ENCODE measurements at regions not wholly inside any gene's neighbourhood (a gene's known extent, or its start where the extent isn't known, plus 50 kb on each side); places are given as distances from the start of the nearest gene placed in this dataset.

- H2AFZ ChIP-seq (ENCODE audit: low read length) = no peak overlapping the region
- no TSS peak for BruUV-seq (replicated peaks)
- TF ChIP-seq ZNF552 (CRISPR knock-in tag; IDR thresholded peaks at IDR 0.05; ENCODE audit: borderline replicate concordance) (no peak), SYNCRIP (IDR thresholded peaks at IDR 0.05; ENCODE audit: insufficient read depth, low read depth, low read length) (no peak), TRAFD1 (CRISPR knock-in tag; IDR thresholded peaks at IDR 0.05; ENCODE audit: borderline replicate concordance) (no peak), CHCHD3 (CRISPR knock-in tag; IDR thresholded peaks at IDR 0.05) (no peak), TGIF2 (CRISPR knock-in tag; IDR thresholded peaks at IDR 0.05) (no peak), MTF2 (CRISPR knock-in tag; IDR thresholded peaks at IDR 0.05; ENCODE audit: borderline replicate concordance) (no peak)
- H3K9me3 ChIP-seq (ENCODE audit: low read length) = peaks cover 5% of the 10 kb centered on the region
- no peaks in the 10 kb centered on the region for H4K20me1 ChIP-seq (ENCODE audit: insufficient read depth, low read length)
- ATAC-seq (no peak), DNase-seq (ENCODE audit: low spot score) (no peak), FAIRE-seq (no peak)
- no peaks in the 10 kb centered on the region for H3K27me3 ChIP-seq (ENCODE audit: control insufficient read depth in 1 of 2, insufficient read depth in 2 of 2, low read length in 2 of 2)
- H3K27ac ChIP-seq (ENCODE audit: extremely low read length, insufficient read depth, low read length) = no peak overlapping the region
- H3K9ac ChIP-seq (ENCODE audit: insufficient read depth, low read depth, low read length) = no peak overlapping the region
- no peak overlapping the region for H3K4me3 ChIP-seq (replicated peaks in 1 of 3; ENCODE audit: insufficient read depth in 1 of 3, low read depth in 2 of 3, low read length in 3 of 3)
- no peak overlapping the region for H3K4me2 ChIP-seq (ENCODE audit: low read depth, low read length)
- no peaks in the 10 kb centered on the region for H3K79me2 ChIP-seq (ENCODE audit: insufficient read depth, low read length)
- POLR2A ChIA-PET = no interaction called here
- CTCF ChIA-PET (ENCODE audit: low intra/inter-chr PET ratio, low total read pairs) = no interaction called here
- intact Hi-C loops (cut with micrococcal nuclease; ENCODE audit: unreplicated experiment) (no loop called here), in situ Hi-C loops (cut with HindIII; ENCODE audit: extremely low pct_ligation_motif_present, low pct_unique_long_range_greater_than_20kb) (no loop called here)
- no peaks in the 10 kb centered on the region for H3K36me3 ChIP-seq (replicated peaks in 1 of 2; ENCODE audit: control insufficient read depth in 1 of 2, insufficient read depth in 2 of 2, low read length in 2 of 2)
- no peaks in the 10 kb centered on the region for H3K4me1 ChIP-seq (ENCODE audit: insufficient read depth, low read length)
- WGBS (ENCODE audit: low lambda C conversion rate) = 46% methylated on average over 12 of the region's 14 CpGs
Measured at GRCh38 chr5:124438026-124438902, 308.2 kb downstream of the ZNF608 start.

DNA sequence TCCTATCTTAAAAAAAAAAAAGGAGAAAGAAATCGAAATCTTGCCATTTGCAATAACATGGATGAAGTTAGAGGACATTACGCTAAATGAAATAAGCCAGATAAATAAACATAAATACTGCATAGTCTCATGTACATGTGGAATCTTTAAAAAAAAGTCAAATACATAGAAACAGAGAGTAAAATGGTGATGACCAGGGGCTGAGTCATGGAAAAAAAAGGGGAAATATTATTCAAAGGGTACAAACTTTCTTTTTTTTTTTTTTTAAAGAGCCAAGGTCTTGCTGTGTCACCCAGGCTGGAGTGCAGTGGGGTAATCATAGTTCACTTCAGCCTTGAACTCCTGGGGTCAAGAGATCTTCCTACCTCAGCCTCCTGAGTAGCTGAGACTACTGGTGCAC lies 310.1 kb downstream of the ZNF608 start:
- Histone ChIP-seq H3K27me3 (ENCODE audit: control insufficient read depth in 1 of 2, insufficient read depth in 2 of 2, low read length in 2 of 2) (no peaks in the 10 kb centered on the region), H4K20me1 (ENCODE audit: insufficient read depth, low read length) (no peaks in the 10 kb centered on the region), H3K4me2 (ENCODE audit: low read depth, low read length) (no peak overlapping the region), H3K4me3 (replicated peaks in 1 of 3; ENCODE audit: insufficient read depth in 1 of 3, low read depth in 2 of 3, low read length in 3 of 3) (no peak overlapping the region), H3K4me1 (ENCODE audit: insufficient read depth, low read length) (no peaks in the 10 kb centered on the region), H3K9me3 (ENCODE audit: low read length) (peaks cover 5% of the 10 kb centered on the region), H3K9ac (ENCODE audit: insufficient read depth, low read depth, low read length) (no peak overlapping the region), H3K27ac (ENCODE audit: extremely low read length, insufficient read depth, low read length) (no peak overlapping the region), H3K36me3 (replicated peaks in 1 of 2; ENCODE audit: control insufficient read depth in 1 of 2, insufficient read depth in 2 of 2, low read length in 2 of 2) (no peaks in the 10 kb centered on the region), H3K79me2 (ENCODE audit: insufficient read depth, low read length) (no peaks in the 10 kb centered on the region), H2AFZ (ENCODE audit: low read length) (no peak overlapping the region)
- in situ Hi-C loops (cut with HindIII; ENCODE audit: extremely low pct_ligation_motif_present, low pct_unique_long_range_greater_than_20kb) = no loop called here
- no peak for FAIRE-seq
- DNase-seq (ENCODE audit: low spot score) = no peak
- ChIA-PET CTCF (ENCODE audit: low intra/inter-chr PET ratio, low total read pairs) (no interaction called here), POLR2A (no interaction called here)
- intact Hi-C loops (cut with micrococcal nuclease; ENCODE audit: unreplicated experiment) = no loop called here
- 53% methylated on average over 2 of the region's 2 CpGs for WGBS (ENCODE audit: low lambda C conversion rate)
- BruUV-seq (replicated peaks) = no TSS peak
- ATAC-seq = no peak
- TF ChIP-seq TOE1 (CRISPR knock-in tag; IDR thresholded peaks at IDR 0.05) (no peak), MEIS2 (CRISPR knock-in tag; IDR thresholded peaks at IDR 0.05) (no peak), SOX6 (IDR thresholded peaks at IDR 0.05) (no peak), SOX6 (CRISPR knock-in tag; IDR thresholded peaks at IDR 0.05) (no peak), ZNF580 (CRISPR knock-in tag; IDR thresholded peaks at IDR 0.05; ENCODE audit: borderline replicate concordance, low read depth) (no peak), TCF7L2 (IDR thresholded peaks at IDR 0.05; ENCODE audit: low read depth, low read length) (no peak), FOXA3 (CRISPR knock-in tag; IDR thresholded peaks at IDR 0.05) (no peak), HOXA7 (CRISPR knock-in tag; IDR thresholded peaks at IDR 0.05) (no peak), SPEN (CRISPR knock-in tag; IDR thresholded peaks at IDR 0.05; ENCODE audit: low read depth) (no peak), GATAD2A (CRISPR knock-in tag; IDR thresholded peaks at IDR 0.05) (no peak), GABPB1 (CRISPR knock-in tag; IDR thresholded peaks at IDR 0.05) (no peak), ZNF652 (CRISPR knock-in tag; IDR thresholded peaks at IDR 0.05; ENCODE audit: borderline replicate concordance, low read depth) (no peak)
